Nephron (organoid): ENCODE measurements at regions not wholly inside any gene's neighbourhood (a gene's known extent, or its start where the extent isn't known, plus 50 kb on each side); places are given as distances from the start of the nearest gene placed in this dataset.
"Not testable (repeated sequence)": the region's sequence is repeated elsewhere in the genome, so short reads cannot be mapped to it uniquely, and the experiment has no call there.

Experiments
- H3K27ac Mint-ChIP-seq, 3 experiments: 2 replicates each; pipeline ENCODE4 v1.8.0; 2020; ENCODE audit warnings: mixed read lengths in 3 of 3, mild to moderate bottlenecking in 2 of 3, moderate library complexity in 1 of 3
- H3K27me3 Mint-ChIP-seq: 2 replicates; pipeline ENCODE4 v1.8.0; 2021; ENCODE audit warnings: low read depth, mild to moderate bottlenecking, moderate library complexity, mixed read lengths
- H3K36me3 Mint-ChIP-seq: 2 replicates; pipeline ENCODE4 v1.8.0; 2020; ENCODE audit warnings: low read depth, mixed read lengths
- H3K4me1 Mint-ChIP-seq: 2 replicates; pipeline ENCODE4 v1.8.0; 2020; ENCODE audit warnings: mixed read lengths
- H3K4me3 Mint-ChIP-seq, 3 experiments: 2 replicates each; pipeline ENCODE4 v1.8.0; 2020; ENCODE audit warnings: mild to moderate bottlenecking in 3 of 3, mixed read lengths in 3 of 3, moderate library complexity in 2 of 3
- H3K9me3 Mint-ChIP-seq: 2 replicates; pipeline ENCODE4 v1.8.0; 2020; ENCODE audit warnings: mixed read lengths
- CTCF ChIP-seq, 3 experiments: fragments of 200-600 bp; sonication (generic); IDR thresholded peaks; one replicate each; pipeline ENCODE4 v1.5.0; 2021; ENCODE audit warnings: antibody characterized with exemption in 3 of 3; ENCODE audit not compliant: unreplicated experiment in 3 of 3

GRCh38 chr15:96629511-96629910, 299.0 kb downstream of the NR2F2 start:
- Mint-ChIP-seq H3K27me3 (peaks cover 4% of the 10 kb centered on the region), H3K4me1 (peaks cover 13% of the 10 kb centered on the region), H3K27ac (no peak overlapping the region), H3K4me3 (no peak overlapping the region), H3K36me3 (no peaks in the 10 kb centered on the region), H3K9me3 (no peaks in the 10 kb centered on the region)
- TF ChIP-seq CTCF (IDR thresholded peaks at IDR 0.05; ENCODE audit: unreplicated experiment in 3 of 3) = no peak

- Mint-ChIP-seq H3K36me3 (peaks cover 4% of the 10 kb centered on the region), H3K27me3 (no peaks in the 10 kb centered on the region), H3K4me1 (no peaks in the 10 kb centered on the region), H3K4me3 (no peak overlapping the region), H3K9me3 (peaks cover 6% of the 10 kb centered on the region), H3K27ac (no peak overlapping the region)
- no peak for TF ChIP-seq CTCF (IDR thresholded peaks at IDR 0.05; ENCODE audit: unreplicated experiment in 3 of 3)
Measured at GRCh38 chr15:96638793-96639192, 308.3 kb downstream of the NR2F2 start.

- H3K9me3 Mint-ChIP-seq = peaks cover 3% of the 10 kb centered on the region
- no peak overlapping the region for H3K4me3 Mint-ChIP-seq
- H3K4me1 Mint-ChIP-seq = no peaks in the 10 kb centered on the region
- H3K36me3 Mint-ChIP-seq = peaks cover 4% of the 10 kb centered on the region
- peaks cover 9% of the 10 kb centered on the region for H3K27me3 Mint-ChIP-seq
- TF ChIP-seq CTCF (IDR thresholded peaks at IDR 0.05; ENCODE audit: unreplicated experiment in 3 of 3) = no peak
- H3K27ac Mint-ChIP-seq = no peak overlapping the region
Measured at GRCh38 chr15:96645796-96646195, 315.3 kb downstream of the NR2F2 start.

GRCh38 chr15:96648866-96649265, 318.4 kb downstream of the NR2F2 start:
- H3K27ac Mint-ChIP-seq = no peak overlapping the region
- H3K36me3 Mint-ChIP-seq = no peaks in the 10 kb centered on the region
- H3K4me3 Mint-ChIP-seq = no peak overlapping the region
- TF ChIP-seq CTCF (IDR thresholded peaks at IDR 0.05; ENCODE audit: unreplicated experiment in 3 of 3) = no peak
- H3K9me3 Mint-ChIP-seq = no peaks in the 10 kb centered on the region
- H3K27me3 Mint-ChIP-seq = peaks cover 9% of the 10 kb centered on the region
- no peaks in the 10 kb centered on the region for H3K4me1 Mint-ChIP-seq

- no peaks in the 10 kb centered on the region for H3K36me3 Mint-ChIP-seq
- TF ChIP-seq CTCF (IDR thresholded peaks at IDR 0.05; ENCODE audit: unreplicated experiment in 3 of 3) = no peak
- H3K27ac Mint-ChIP-seq = no peak overlapping the region
- no peak overlapping the region for H3K4me3 Mint-ChIP-seq
- H3K9me3 Mint-ChIP-seq = peaks cover 2% of the 10 kb centered on the region
- H3K4me1 Mint-ChIP-seq = no peaks in the 10 kb centered on the region
- no peaks in the 10 kb centered on the region for H3K27me3 Mint-ChIP-seq
Measured at GRCh38 chr15:96657096-96657495, 326.6 kb downstream of the NR2F2 start.

- not testable (repeated sequence) for H3K9me3 Mint-ChIP-seq, H3K36me3 Mint-ChIP-seq, H3K4me3 Mint-ChIP-seq, H3K27me3 Mint-ChIP-seq, H3K4me1 Mint-ChIP-seq, H3K27ac Mint-ChIP-seq
Measured at GRCh38 chr15:96666979-96667378, 336.5 kb downstream of the NR2F2 start.
